ENCODE measurements at regions not wholly inside any gene's neighbourhood (a gene's known extent, or its start where the extent isn't known, plus 50 kb on each side); places are given as distances from the start of the nearest gene placed in this dataset.
A peak's percentile ranks its signal among the peaks of the same experiment; 100 is the strongest.

- Histone ChIP-seq H3K36me3 (ENCODE audit: control insufficient read depth, insufficient read depth, low read length) (no peaks in the 10 kb centered on the region), H3K4me3 (replicated peaks; ENCODE audit: low read depth, low read length) (no peak overlapping the region), H3K27me3 (replicated peaks; ENCODE audit: control insufficient read depth, insufficient read depth, low read length) (no peaks in the 10 kb centered on the region)
- DNase-seq (ENCODE audit: extremely low read depth, insufficient read length): no peak
- TF ChIP-seq, protein P1, sequence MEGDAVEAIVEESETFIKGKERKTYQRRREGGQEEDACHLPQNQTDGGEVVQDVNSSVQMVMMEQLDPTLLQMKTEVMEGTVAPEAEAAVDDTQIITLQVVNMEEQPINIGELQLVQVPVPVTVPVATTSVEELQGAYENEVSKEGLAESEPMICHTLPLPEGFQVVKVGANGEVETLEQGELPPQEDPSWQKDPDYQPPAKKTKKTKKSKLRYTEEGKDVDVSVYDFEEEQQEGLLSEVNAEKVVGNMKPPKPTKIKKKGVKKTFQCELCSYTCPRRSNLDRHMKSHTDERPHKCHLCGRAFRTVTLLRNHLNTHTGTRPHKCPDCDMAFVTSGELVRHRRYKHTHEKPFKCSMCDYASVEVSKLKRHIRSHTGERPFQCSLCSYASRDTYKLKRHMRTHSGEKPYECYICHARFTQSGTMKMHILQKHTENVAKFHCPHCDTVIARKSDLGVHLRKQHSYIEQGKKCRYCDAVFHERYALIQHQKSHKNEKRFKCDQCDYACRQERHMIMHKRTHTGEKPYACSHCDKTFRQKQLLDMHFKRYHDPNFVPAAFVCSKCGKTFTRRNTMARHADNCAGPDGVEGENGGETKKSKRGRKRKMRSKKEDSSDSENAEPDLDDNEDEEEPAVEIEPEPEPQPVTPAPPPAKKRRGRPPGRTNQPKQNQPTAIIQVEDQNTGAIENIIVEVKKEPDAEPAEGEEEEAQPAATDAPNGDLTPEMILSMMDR (IDR thresholded peaks at IDR 0.05; ENCODE audit: insufficient read depth, low read length, poor library complexity, severe bottlenecking): no peak
Measured at GRCh38 chr2:181266614-181267013, 190.6 kb upstream of the ITGA4 start.

GRCh38 chr2:181268174-181268867, 188.9 kb upstream of the ITGA4 start:
- H3K4me3 ChIP-seq (replicated peaks; ENCODE audit: low read depth, low read length): no peak overlapping the region
- TF ChIP-seq, protein P1 (IDR thresholded peaks at IDR 0.05; ENCODE audit: insufficient read depth, low read length, poor library complexity, severe bottlenecking): no peak
- H3K36me3 ChIP-seq (ENCODE audit: control insufficient read depth, insufficient read depth, low read length): no peaks in the 10 kb centered on the region
- DNase-seq (ENCODE audit: extremely low read depth, insufficient read length): peak; percentile 4
- H3K27me3 ChIP-seq (replicated peaks; ENCODE audit: control insufficient read depth, insufficient read depth, low read length): no peaks in the 10 kb centered on the region

DNA sequence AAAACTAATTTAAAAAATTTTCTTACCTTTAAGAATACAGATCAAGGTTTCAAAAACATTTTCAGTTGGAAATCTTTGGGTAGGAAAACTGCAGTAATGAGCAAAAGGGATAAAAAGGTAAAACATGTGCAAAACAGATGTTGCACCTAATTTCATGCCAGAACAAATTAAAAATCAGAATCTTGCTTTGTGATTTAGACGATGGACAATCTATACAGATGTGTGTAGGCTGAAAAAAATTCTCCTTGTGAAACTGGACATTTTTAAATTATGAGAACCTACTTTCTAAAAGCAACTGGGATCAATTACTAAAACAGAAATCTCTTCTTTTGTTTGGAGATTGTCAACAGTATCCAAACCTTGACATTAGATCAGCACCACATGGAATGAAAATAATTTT, 183.2 kb upstream of the ITGA4 start:
- Histone ChIP-seq H3K36me3 (ENCODE audit: control insufficient read depth, insufficient read depth, low read length) (no peaks in the 10 kb centered on the region), H3K4me3 (replicated peaks; ENCODE audit: low read depth, low read length) (no peak overlapping the region), H3K27me3 (replicated peaks; ENCODE audit: control insufficient read depth, insufficient read depth, low read length) (no peaks in the 10 kb centered on the region)
- TF ChIP-seq, protein P1 (IDR thresholded peaks at IDR 0.05; ENCODE audit: insufficient read depth, low read length, poor library complexity, severe bottlenecking): no peak
- no peak for DNase-seq (ENCODE audit: extremely low read depth, insufficient read length)

- no peaks in the 10 kb centered on the region for H3K36me3 ChIP-seq (ENCODE audit: control insufficient read depth, insufficient read depth, low read length)
- H3K4me3 ChIP-seq (replicated peaks; ENCODE audit: low read depth, low read length): no peak overlapping the region
- no peak for DNase-seq (ENCODE audit: extremely low read depth, insufficient read length)
- TF ChIP-seq, protein P1 (IDR thresholded peaks at IDR 0.05; ENCODE audit: insufficient read depth, low read length, poor library complexity, severe bottlenecking): no peak
- H3K27me3 ChIP-seq (replicated peaks; ENCODE audit: control insufficient read depth, insufficient read depth, low read length): no peaks in the 10 kb centered on the region
Measured at GRCh38 chr2:181275643-181276070, 181.5 kb upstream of the ITGA4 start.

DNA sequence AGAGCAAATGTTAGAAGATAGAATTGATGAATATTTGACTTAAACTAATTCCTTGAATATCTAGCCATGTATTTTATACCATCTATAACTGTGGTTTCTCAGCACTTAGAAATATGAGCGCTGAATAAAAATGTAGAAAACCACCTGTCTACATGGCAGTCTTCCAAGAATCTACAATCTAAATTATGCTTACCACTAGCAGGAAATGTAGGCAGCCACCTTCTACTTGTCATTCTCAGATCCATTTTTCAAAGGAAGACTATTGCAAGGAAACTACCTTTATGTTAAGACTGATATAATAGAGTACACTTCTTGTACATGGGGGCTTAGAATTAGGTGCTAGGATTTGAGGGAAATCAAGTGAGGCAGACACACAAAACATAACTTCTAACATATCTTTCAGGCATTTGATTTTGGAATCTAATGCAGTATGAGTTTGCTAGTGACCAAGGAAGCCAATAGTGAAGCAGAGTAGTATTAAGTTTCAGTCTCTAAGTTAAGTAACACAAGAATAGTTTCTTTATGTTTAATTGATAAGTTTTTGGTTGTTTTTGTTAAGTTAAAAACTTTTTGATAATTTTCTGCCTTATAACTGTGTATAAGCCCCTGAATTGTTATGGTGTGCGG, 175.9 kb upstream of the ITGA4 start:
- TF ChIP-seq, protein P1 (IDR thresholded peaks at IDR 0.05; ENCODE audit: insufficient read depth, low read length, poor library complexity, severe bottlenecking): no peak
- Histone ChIP-seq H3K27me3 (replicated peaks; ENCODE audit: control insufficient read depth, insufficient read depth, low read length) (no peaks in the 10 kb centered on the region), H3K36me3 (ENCODE audit: control insufficient read depth, insufficient read depth, low read length) (no peaks in the 10 kb centered on the region), H3K4me3 (replicated peaks; ENCODE audit: low read depth, low read length) (no peak overlapping the region)
- DNase-seq (ENCODE audit: extremely low read depth, insufficient read length): no peak
